Osteoblast (primary cell): ENCODE measurements at regions not wholly inside any gene's neighbourhood (a gene's known extent, or its start where the extent isn't known, plus 50 kb on each side); places are given as distances from the start of the nearest gene placed in this dataset. TPM values are rescaled to one million over a fixed set of nuclear protein-coding genes. Genes with fewer than 3 reads are reported as not detected.

Experiments
- DNase-seq: peaks from one replicate; pipeline ENCODE4 v3.0.0; 2011; ENCODE audit warnings: low spot score, mixed read lengths; ENCODE audit not compliant: insufficient read length; ENCODE audit errors: missing footprints
- H2AFZ ChIP-seq: 2 replicates; pipeline ENCODE4 v1.6.0; 2011; ENCODE audit warnings: mild to moderate bottlenecking, low read length
- H3K27ac ChIP-seq: 2 replicates; pipeline ENCODE4 v1.5.1; 2011; ENCODE audit warnings: mild to moderate bottlenecking, low read depth, low read length, moderate library complexity
- H3K27me3 ChIP-seq: 2 replicates; pipeline ENCODE4 v1.6.0; 2012; ENCODE audit warnings: mild to moderate bottlenecking, control low read depth, inconsistent platforms, low read length, moderate library complexity; ENCODE audit not compliant: insufficient read depth
- H3K36me3 ChIP-seq: 2 replicates; pipeline ENCODE4 v1.5.1; 2011; ENCODE audit warnings: mild to moderate bottlenecking, low read length, control low read depth, moderate library complexity; ENCODE audit not compliant: insufficient read depth
- H3K4me1 ChIP-seq: 2 replicates; pipeline ENCODE4 v1.5.1; 2011; ENCODE audit warnings: mild to moderate bottlenecking, low read length, control low read depth, moderate library complexity; ENCODE audit not compliant: insufficient read depth
- H3K4me2 ChIP-seq: 2 replicates; pipeline ENCODE4 v1.6.0; 2011; ENCODE audit warnings: mild to moderate bottlenecking, low read length; ENCODE audit not compliant: insufficient read depth
- H3K4me3 ChIP-seq: fragments of 200-600 bp; sonication (generic); 3 replicates; pipeline ENCODE4 v1.5.1; 2012; ENCODE audit warnings: mild to moderate bottlenecking, low read length, inconsistent platforms; ENCODE audit not compliant: insufficient read depth
- H3K79me2 ChIP-seq: 2 replicates; pipeline ENCODE4 v1.6.0; 2012; ENCODE audit warnings: mild to moderate bottlenecking, low read length, control low read depth, inconsistent platforms; ENCODE audit not compliant: insufficient read depth
- H3K9me3 ChIP-seq: 2 replicates; pipeline ENCODE4 v1.5.1; 2011; ENCODE audit warnings: low read depth, low read length, control low read depth
- H4K20me1 ChIP-seq: 2 replicates; pipeline ENCODE4 v1.6.0; 2012; ENCODE audit warnings: mild to moderate bottlenecking, low read length, control low read depth; ENCODE audit not compliant: insufficient read depth
- CTCF ChIP-seq: IDR thresholded peaks from 2 replicates; pipeline ENCODE4 v1.5.1; 2011; ENCODE audit warnings: mild to moderate bottlenecking, low read depth, low read length, moderate library complexity; ENCODE audit errors: extremely low read depth
- small RNA-seq: library from RNA; depleted of rRNA; stranded (forward); fragments of <200 nt; gene quantifications from one replicate; pipeline ENCODE3, GENCODE V24; 2012

GRCh38 chr20:54707801-54708200 lies 232.4 kb downstream of the DOK5 start:
- Histone ChIP-seq H3K36me3 (no peaks in the 10 kb centered on the region), H3K4me1 (no peaks in the 10 kb centered on the region), H3K4me2 (no peak overlapping the region), H4K20me1 (no peaks in the 10 kb centered on the region), H3K9me3 (no peaks in the 10 kb centered on the region), H3K79me2 (no peaks in the 10 kb centered on the region), H3K27ac (no peak overlapping the region), H3K27me3 (no peaks in the 10 kb centered on the region), H3K4me3 (no peak overlapping the region), H2AFZ (no peak overlapping the region)
- TF ChIP-seq CTCF: no peak
- DNase-seq: no peak

DNA sequence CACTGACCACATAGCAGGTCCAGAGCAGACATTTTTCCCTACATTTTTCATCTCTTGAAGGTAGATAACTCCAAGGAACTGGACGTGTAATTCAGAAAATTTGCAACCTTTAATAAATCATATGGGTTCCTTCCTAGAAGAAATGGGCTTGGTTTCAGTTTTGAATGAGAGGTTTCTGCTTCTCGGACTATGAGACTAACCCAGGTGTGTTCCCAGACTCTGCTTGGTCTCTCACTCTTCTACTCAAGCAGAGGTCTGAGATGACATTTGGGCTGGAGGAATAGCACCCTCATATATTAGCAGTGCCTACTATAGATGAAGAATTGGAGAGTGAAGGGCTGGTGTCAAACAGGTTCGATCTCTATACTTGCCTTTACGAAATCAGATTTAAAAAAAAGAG lies 231.2 kb downstream of the DOK5 start:
- no peaks in the 10 kb centered on the region for H3K27me3 ChIP-seq
- H3K27ac ChIP-seq: no peak overlapping the region
- no peak overlapping the region for H3K4me2 ChIP-seq
- H3K4me1 ChIP-seq: no peaks in the 10 kb centered on the region
- H2AFZ ChIP-seq: no peak overlapping the region
- H3K4me3 ChIP-seq: no peak overlapping the region
- H3K79me2 ChIP-seq: no peaks in the 10 kb centered on the region
- DNase-seq: no peak
- no peak for TF ChIP-seq CTCF
- H4K20me1 ChIP-seq: no peaks in the 10 kb centered on the region
- H3K36me3 ChIP-seq: no peaks in the 10 kb centered on the region
- H3K9me3 ChIP-seq: no peaks in the 10 kb centered on the region

DNA sequence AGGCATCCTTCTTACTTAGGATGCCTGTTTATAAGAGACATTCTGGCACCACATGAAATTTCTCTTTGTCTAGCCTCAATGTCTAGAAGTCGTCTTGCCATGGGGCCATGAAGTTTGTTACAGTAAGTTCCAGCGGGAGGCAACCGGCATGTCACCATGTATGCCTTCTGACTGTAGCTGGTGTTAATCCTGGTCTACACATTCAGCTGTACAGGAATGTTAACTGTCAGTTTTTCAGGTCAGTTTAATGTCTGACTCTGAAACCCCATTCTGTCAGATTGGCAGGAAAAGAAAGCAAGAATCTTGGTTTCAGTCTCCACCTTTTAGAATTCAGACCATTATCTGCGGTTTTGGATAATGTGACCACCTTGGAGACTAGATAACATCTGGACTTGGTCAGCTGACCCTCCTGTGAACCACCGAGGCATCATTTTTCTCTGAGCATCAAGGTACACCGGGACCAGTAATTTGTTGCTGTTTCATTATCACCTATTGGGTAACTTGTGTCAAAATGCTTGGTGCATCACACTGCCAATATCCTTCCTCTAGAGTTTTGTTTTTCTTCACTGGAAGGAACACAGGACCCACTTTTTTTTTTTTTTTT lies 228.7 kb downstream of the DOK5 start:
- H3K79me2 ChIP-seq: no peaks in the 10 kb centered on the region
- no peak for DNase-seq
- no peaks in the 10 kb centered on the region for H3K4me1 ChIP-seq
- no peak overlapping the region for H2AFZ ChIP-seq
- H3K27me3 ChIP-seq: no peaks in the 10 kb centered on the region
- no peaks in the 10 kb centered on the region for H3K36me3 ChIP-seq
- H3K9me3 ChIP-seq: no peaks in the 10 kb centered on the region
- TF ChIP-seq CTCF: no peak
- no peak overlapping the region for H3K4me3 ChIP-seq
- no peak overlapping the region for H3K27ac ChIP-seq
- H3K4me2 ChIP-seq: no peak overlapping the region
- no peaks in the 10 kb centered on the region for H4K20me1 ChIP-seq

Small RNA genes lying in the stretch of these regions (small RNA-seq; reads per million reads assigned to genes)
- gene RNU4ATAC7P: not detected
